ENCODE measurements at regions not wholly inside any gene's neighbourhood (a gene's known extent, or its start where the extent isn't known, plus 50 kb on each side); places are given as distances from the start of the nearest gene placed in this dataset.

DNA sequence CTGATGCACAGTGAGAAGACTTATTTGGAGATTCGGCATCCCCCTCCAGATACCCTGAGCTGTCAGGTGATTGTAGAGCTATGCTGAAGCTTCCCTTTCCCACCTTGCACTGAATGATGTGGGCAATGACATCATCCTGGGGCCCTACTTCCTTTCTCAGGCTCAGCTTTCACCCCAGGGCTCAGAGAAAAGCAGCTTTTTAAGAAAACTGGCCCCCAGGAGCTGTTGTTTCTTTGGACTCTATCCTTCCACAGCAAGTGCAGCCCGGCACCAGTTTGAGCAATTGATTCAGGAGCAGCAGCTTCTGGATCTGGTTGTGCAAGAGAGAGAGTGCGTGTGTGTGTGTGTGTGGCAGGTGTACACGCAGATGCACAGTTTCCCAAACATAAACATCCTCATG lies 251.3 kb downstream of the ANAPC1 start:
- TF ChIP-seq TAF1 (IDR thresholded peaks at IDR 0.05; ENCODE audit: borderline replicate concordance, insufficient read depth, low read length) (no peak), SIN3A (IDR thresholded peaks at IDR 0.05; ENCODE audit: borderline replicate concordance, insufficient read depth, low read length) (no peak), POLR2AphosphoS5 (IDR thresholded peaks at IDR 0.05; ENCODE audit: low read depth, low read length) (no peak), REST (IDR thresholded peaks at IDR 0.05; ENCODE audit: insufficient read depth in 1 of 2, low read depth in 2 of 2, low read length in 2 of 2) (no peak), FOXP2 (optimal IDR thresholded peaks at IDR 0.05; ENCODE audit: borderline replicate concordance, extremely low read depth, extremely low read length, insufficient read depth) (no peak)

- TF ChIP-seq POLR2AphosphoS5 (IDR thresholded peaks at IDR 0.05; ENCODE audit: low read depth, low read length) (no peak), FOXP2 (optimal IDR thresholded peaks at IDR 0.05; ENCODE audit: borderline replicate concordance, extremely low read depth, extremely low read length, insufficient read depth) (no peak), SIN3A (IDR thresholded peaks at IDR 0.05; ENCODE audit: borderline replicate concordance, insufficient read depth, low read length) (no peak), REST (IDR thresholded peaks at IDR 0.05; ENCODE audit: insufficient read depth in 1 of 2, low read depth in 2 of 2, low read length in 2 of 2) (no peak), TAF1 (IDR thresholded peaks at IDR 0.05; ENCODE audit: borderline replicate concordance, insufficient read depth, low read length) (no peak)
These were observed 250.8 kb downstream of the ANAPC1 start for GRCh38 chr2:111633189-111633588.

DNA sequence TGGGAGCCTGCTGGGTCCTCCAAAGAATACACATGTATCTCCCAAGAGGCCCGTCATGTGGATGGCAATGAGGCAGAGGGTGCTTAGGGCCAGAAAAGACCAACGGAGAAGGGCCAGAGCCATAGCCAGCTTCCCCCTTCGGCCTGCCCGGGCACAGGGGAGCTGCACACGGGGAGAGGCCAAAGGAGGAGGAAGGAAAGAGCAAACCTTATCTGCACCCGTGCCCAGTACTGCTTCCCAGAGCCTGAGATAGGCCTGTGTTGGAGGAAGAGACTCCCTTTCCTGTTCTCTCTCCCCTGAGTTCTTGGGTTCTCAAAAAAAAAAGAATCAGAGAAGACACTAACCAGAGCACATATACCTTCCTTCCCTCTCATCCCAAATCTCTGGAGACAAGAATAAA lies 250.3 kb downstream of the ANAPC1 start:
- TF ChIP-seq SIN3A (IDR thresholded peaks at IDR 0.05; ENCODE audit: borderline replicate concordance, insufficient read depth, low read length) (no peak), FOXP2 (optimal IDR thresholded peaks at IDR 0.05; ENCODE audit: borderline replicate concordance, extremely low read depth, extremely low read length, insufficient read depth) (no peak), POLR2AphosphoS5 (IDR thresholded peaks at IDR 0.05; ENCODE audit: low read depth, low read length) (no peak), REST (IDR thresholded peaks at IDR 0.05; ENCODE audit: insufficient read depth in 1 of 2, low read depth in 2 of 2, low read length in 2 of 2) (no peak)

GRCh38 chr2:111634050-111634794 lies 249.8 kb downstream of the ANAPC1 start:
- TF ChIP-seq POLR2AphosphoS5 (IDR thresholded peaks at IDR 0.05; ENCODE audit: low read depth, low read length) (no peak), TAF1 (IDR thresholded peaks at IDR 0.05; ENCODE audit: borderline replicate concordance, insufficient read depth, low read length) (no peak), FOXP2 (optimal IDR thresholded peaks at IDR 0.05; ENCODE audit: borderline replicate concordance, extremely low read depth, extremely low read length, insufficient read depth) (no peak), SIN3A (IDR thresholded peaks at IDR 0.05; ENCODE audit: borderline replicate concordance, insufficient read depth, low read length) (no peak), REST (IDR thresholded peaks at IDR 0.05; ENCODE audit: insufficient read depth in 1 of 2, low read depth in 2 of 2, low read length in 2 of 2) (no peak)

Data from PFSK-1 (cell line).